ENCODE measurements at regions not wholly inside any gene's neighbourhood (a gene's known extent, or its start where the extent isn't known, plus 50 kb on each side); places are given as distances from the start of the nearest gene placed in this dataset.

DNA sequence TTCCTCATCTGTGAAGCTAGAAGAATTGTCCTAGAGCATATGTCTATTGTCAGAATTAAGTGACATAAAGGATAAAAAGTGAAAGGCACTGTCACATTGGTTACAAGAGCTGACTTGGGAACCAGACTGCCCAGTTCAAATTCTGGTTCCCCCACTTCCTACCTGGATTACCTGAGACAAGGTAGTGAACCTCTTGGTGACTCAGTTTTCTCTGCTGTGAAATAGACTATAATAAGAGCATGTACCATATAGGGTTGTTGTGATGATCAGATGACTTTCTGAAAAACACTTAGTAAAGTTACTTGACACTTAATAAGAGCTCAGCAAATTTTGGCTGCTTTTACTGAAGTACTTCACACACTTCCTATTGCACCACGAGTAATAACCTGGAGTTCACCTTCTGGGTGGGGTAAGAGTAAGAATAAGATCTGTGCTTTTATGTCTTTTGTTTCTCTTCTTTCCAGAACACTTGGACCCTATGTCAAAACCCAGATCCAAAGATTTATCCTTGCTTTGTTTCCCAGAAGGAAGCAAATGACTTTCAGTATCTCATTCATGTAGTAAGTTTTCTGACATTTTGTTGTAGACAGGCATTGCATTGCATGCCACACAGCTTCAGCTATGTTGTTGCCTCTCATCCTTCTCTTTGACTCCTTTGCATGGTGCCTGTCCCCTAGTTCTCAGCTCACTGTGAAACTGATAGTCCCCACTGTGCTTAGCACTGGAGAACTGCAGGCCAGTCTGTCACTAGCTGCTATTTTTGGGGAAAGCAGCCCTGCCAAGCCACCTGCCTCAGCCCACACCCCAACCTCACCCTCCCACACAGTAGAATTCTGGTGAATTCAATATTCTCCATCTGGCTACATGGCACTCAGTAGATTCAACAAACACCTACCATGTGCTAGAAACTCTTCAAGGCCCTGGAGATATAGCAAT lies 121.8 kb upstream of the POU2AF2 start:
- H3K27me3 ChIP-seq: no peaks in the 10 kb centered on the region
- no peak for TF ChIP-seq Cebpa-rat (IDR thresholded peaks at IDR 0.05)
- H3K9me3 ChIP-seq (replicated peaks in 1 of 11): no peaks in the 10 kb centered on the region
- no peak overlapping the region for H3K4me2 ChIP-seq
- H3K9ac ChIP-seq: no peak overlapping the region
- no peaks in the 10 kb centered on the region for H3K36me3 ChIP-seq
- no peak overlapping the region for H3K27ac ChIP-seq
- H3K4me3 ChIP-seq: no peak overlapping the region
- no peaks in the 10 kb centered on the region for H3K4me1 ChIP-seq
- H4K20me1 ChIP-seq: no peaks in the 10 kb centered on the region

GRCh38 chr11:111120696-111121302 lies 124.7 kb upstream of the POU2AF2 start:
- H3K4me1 ChIP-seq: no peaks in the 10 kb centered on the region
- no peak overlapping the region for H3K4me3 ChIP-seq
- no peak overlapping the region for H3K9ac ChIP-seq
- H3K27ac ChIP-seq: no peak overlapping the region
- H3K36me3 ChIP-seq: no peaks in the 10 kb centered on the region
- no peaks in the 10 kb centered on the region for H3K9me3 ChIP-seq (replicated peaks in 1 of 11)
- H4K20me1 ChIP-seq: no peaks in the 10 kb centered on the region
- no peak for TF ChIP-seq Cebpa-rat (IDR thresholded peaks at IDR 0.05)
- no peaks in the 10 kb centered on the region for H3K27me3 ChIP-seq
- H3K4me2 ChIP-seq: no peak overlapping the region

DNA sequence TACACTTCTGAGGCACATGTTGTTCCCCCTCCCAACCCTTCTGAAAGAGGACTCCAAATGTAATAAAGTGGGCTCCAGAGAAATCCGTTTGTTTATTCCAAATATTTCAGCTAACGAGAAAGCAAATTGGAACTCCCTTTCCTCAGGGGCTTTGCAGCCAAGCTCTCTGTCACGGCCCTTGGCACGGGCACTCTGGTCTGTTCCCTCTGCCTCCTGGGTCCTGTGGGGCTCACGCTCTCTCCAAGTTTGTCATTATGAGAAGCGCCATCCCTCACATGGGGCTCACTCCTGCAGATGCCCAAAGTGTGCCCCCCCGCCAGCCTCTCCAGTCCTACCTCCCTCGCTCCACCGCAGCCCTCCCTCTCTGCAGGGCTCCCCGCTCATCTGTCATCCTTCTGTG lies 125.4 kb upstream of the POU2AF2 start:
- H3K4me1 ChIP-seq: no peaks in the 10 kb centered on the region
- H3K36me3 ChIP-seq: no peaks in the 10 kb centered on the region
- no peaks in the 10 kb centered on the region for H3K9me3 ChIP-seq (replicated peaks in 1 of 11)
- H3K4me2 ChIP-seq: no peak overlapping the region
- H3K9ac ChIP-seq: no peak overlapping the region
- no peak overlapping the region for H3K4me3 ChIP-seq
- no peaks in the 10 kb centered on the region for H3K27me3 ChIP-seq
- TF ChIP-seq Cebpa-rat (IDR thresholded peaks at IDR 0.05): no peak
- no peaks in the 10 kb centered on the region for H4K20me1 ChIP-seq
- no peak overlapping the region for H3K27ac ChIP-seq

DNA sequence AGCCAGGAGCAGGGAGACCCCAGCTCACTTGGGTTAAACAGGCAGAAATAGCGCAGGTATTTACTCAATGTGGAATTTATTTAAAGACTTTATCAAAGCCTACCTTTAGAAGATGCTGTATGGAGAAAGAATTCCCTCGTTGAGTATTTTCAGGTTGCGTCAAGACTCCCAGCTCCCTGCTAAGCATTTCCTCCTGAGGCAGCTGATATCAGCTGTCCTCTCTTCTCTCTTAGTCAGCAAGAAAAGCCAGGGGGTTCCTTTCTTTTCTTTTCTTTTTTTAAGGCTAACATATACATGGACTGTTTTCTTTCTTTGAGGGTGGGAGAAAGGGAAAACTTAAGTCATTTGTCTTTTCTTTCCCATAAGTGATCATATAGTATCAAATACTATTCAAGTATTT lies 125.8 kb upstream of the POU2AF2 start:
- Histone ChIP-seq H3K27ac (no peak overlapping the region), H3K27me3 (no peaks in the 10 kb centered on the region), H3K4me2 (no peak overlapping the region), H3K9ac (no peak overlapping the region), H4K20me1 (no peaks in the 10 kb centered on the region), H3K4me1 (no peaks in the 10 kb centered on the region), H3K36me3 (no peaks in the 10 kb centered on the region), H3K9me3 (replicated peaks in 1 of 11) (no peaks in the 10 kb centered on the region), H3K4me3 (no peak overlapping the region)
- no peak for TF ChIP-seq Cebpa-rat (IDR thresholded peaks at IDR 0.05)

DNA sequence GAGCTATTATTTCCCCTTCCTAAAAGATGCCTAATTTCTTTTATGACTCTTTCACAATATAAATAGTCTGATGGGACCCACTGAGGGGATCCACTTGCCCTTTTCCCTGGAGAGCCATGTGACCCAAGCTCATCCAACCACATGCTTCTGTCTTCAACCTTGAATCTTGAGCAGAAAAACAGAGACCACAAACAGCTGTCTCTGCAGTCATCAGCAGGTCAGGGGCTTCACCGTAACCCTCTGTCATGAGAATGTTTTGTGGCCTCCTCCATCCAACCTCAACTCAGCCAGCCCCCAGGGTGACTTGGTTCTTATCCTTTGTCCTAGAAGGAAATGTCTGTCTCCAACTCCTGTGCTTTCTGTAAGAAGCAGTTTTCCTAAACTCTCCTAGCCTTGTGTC lies 129.6 kb upstream of the POU2AF2 start:
- no peak overlapping the region for H3K9ac ChIP-seq
- no peaks in the 10 kb centered on the region for H3K27me3 ChIP-seq

DNA sequence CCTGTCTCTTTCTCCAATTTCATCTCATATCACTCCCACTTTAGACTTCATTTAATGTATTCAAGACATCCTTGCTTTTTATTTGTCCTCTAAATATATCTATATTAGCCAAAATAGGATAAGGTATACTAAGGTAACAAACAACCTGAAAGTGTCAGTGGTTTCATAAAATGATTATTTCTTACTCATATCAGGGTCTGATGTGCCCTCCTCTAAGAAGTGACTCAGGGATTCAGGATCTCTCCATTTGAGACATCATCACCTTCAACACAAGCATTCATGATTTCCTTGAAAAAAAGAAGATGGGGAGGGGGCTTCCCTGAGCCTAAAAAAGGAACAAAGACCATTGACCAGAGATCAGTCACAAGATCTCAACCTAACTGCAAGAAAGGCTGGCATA lies 131.4 kb upstream of the POU2AF2 start:
- Histone ChIP-seq H3K27ac (no peak overlapping the region), H4K20me1 (no peaks in the 10 kb centered on the region), H3K4me2 (no peak overlapping the region), H3K27me3 (no peaks in the 10 kb centered on the region), H3K36me3 (no peaks in the 10 kb centered on the region), H3K4me1 (no peaks in the 10 kb centered on the region), H3K9ac (no peak overlapping the region), H3K9me3 (replicated peaks in 1 of 11) (no peaks in the 10 kb centered on the region), H3K4me3 (no peak overlapping the region)
- TF ChIP-seq Cebpa-rat (IDR thresholded peaks at IDR 0.05): no peak

More for the DNA sequence above, 129.6 kb upstream of the POU2AF2 start:
- Histone ChIP-seq H3K36me3 (no peaks in the 10 kb centered on the region), H4K20me1 (no peaks in the 10 kb centered on the region), H3K4me1 (no peaks in the 10 kb centered on the region), H3K27ac (no peak overlapping the region), H3K4me3 (no peak overlapping the region), H3K4me2 (no peak overlapping the region), H3K9me3 (replicated peaks in 1 of 11) (no peaks in the 10 kb centered on the region)
- TF ChIP-seq Cebpa-rat (IDR thresholded peaks at IDR 0.05): no peak

DNA sequence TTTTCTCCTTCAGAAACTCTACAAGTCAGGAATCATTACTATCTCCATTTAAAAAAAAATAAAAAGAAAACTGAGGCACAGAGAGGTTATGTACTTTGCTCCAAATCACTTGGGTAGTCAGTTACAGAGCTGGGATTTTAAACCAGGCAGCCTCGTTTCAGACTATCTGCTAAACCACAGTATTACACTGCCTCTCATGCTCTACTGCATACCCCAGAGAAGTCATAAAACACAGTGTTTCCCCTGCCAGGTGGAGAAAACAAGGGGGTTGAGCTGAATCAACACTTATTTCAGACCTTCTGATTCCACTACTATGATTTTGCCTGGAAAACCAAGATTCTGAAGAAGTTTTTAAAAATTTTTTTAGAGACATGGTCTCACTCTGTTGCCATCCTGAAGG lies 132.9 kb upstream of the POU2AF2 start:
- H3K9ac ChIP-seq: no peak overlapping the region

DNA sequence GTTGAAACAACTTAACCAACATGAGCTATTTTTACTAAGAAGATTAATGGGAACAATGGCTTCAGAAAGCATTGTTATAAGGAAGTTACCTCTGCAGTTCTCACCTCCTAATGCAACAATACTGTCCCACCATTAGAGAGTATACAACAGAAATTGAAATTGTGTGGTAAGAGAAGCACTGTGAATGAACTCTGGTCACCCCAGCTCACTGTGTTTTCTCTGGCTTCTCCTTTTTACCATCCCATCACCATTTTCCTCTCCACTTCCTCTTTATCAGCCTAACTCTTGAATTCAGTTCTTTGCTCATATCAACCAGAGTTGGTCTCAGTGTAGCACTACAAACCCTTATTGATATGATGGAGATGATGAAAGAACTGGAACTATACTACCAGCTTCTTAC lies 138.0 kb upstream of the POU2AF2 start:
- Histone ChIP-seq H3K4me3 (no peak overlapping the region), H3K9me3 (replicated peaks in 1 of 11) (no peaks in the 10 kb centered on the region), H3K36me3 (no peaks in the 10 kb centered on the region), H4K20me1 (no peaks in the 10 kb centered on the region), H3K27ac (no peak overlapping the region), H3K27me3 (no peaks in the 10 kb centered on the region), H3K4me2 (peak overlapping the region in 1 of 11 experiments; percentile 5; a peak in 1 of 22 replicates), H3K9ac (no peak overlapping the region), H3K4me1 (peaks cover 0 to 9% (median 0%) of the 10 kb centered on the region in 10 experiments; a peak in 1 of 20 replicates)
- TF ChIP-seq Cebpa-rat (IDR thresholded peaks at IDR 0.05): no peak

More for the DNA sequence above, 132.9 kb upstream of the POU2AF2 start:
- Histone ChIP-seq H3K9me3 (replicated peaks in 1 of 11) (no peaks in the 10 kb centered on the region), H4K20me1 (no peaks in the 10 kb centered on the region), H3K36me3 (no peaks in the 10 kb centered on the region), H3K4me1 (0 out of 20 replicates have a peak, but pooled peaks cover 0 to 3% (median 0%) of the 10 kb centered on the region in 10 experiments), H3K27me3 (no peaks in the 10 kb centered on the region), H3K27ac (no peak overlapping the region), H3K4me3 (no peak overlapping the region), H3K4me2 (no peak overlapping the region)
- TF ChIP-seq Cebpa-rat (IDR thresholded peaks at IDR 0.05): no peak

GRCh38 chr11:111106641-111107040 lies 138.9 kb upstream of the POU2AF2 start:
- H3K36me3 ChIP-seq: no peaks in the 10 kb centered on the region
- H3K4me2 ChIP-seq: no peak overlapping the region
- H3K4me3 ChIP-seq: no peak overlapping the region
- H3K27ac ChIP-seq: no peak overlapping the region
- H3K27me3 ChIP-seq: no peaks in the 10 kb centered on the region
- peaks cover 0 to 9% (median 0%) of the 10 kb centered on the region in 10 experiments; a peak in 1 of 20 replicates for H3K4me1 ChIP-seq
- no peak for TF ChIP-seq Cebpa-rat (IDR thresholded peaks at IDR 0.05)
- H3K9ac ChIP-seq: no peak overlapping the region
- H3K9me3 ChIP-seq (replicated peaks in 1 of 11): no peaks in the 10 kb centered on the region
- no peaks in the 10 kb centered on the region for H4K20me1 ChIP-seq

All from BLaER1 treated with 17β-estradiol and CSF1 and Interleukin-3, amounts not matched to agents 10 nM and 100 nM (cell line).